ENCODE measurements at regions not wholly inside any gene's neighbourhood (a gene's known extent, or its start where the extent isn't known, plus 50 kb on each side); places are given as distances from the start of the nearest gene placed in this dataset.

DNA sequence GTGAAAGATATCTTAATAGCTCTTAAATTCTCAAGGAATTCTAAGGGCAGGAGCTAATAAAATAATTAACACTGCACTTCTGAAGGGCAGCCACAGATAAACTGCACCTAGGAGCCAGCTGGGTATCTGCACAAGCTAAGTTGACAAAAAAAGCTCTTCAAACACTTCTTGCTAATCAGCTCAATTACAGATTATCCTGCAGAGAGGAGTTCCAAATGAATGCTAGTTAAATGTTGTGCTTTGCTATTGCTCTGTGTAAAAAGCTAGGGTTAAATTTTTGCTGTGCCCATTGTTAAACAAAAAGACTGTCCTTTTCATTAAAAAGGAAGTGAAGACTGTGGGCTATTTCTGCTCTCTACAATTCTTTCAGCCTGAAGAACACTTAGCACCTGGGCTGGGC, 158.5 kb upstream of the SHISA6 start:
- POLR2A ChIA-PET = no interaction called here
- Histone ChIP-seq H3K4me1 (ENCODE audit: control insufficient read depth, insufficient read depth, low read length) (no peaks in the 10 kb centered on the region), H3K79me2 (ENCODE audit: control insufficient read depth, insufficient read depth, low read length) (no peaks in the 10 kb centered on the region), H4K20me1 (ENCODE audit: control insufficient read depth, insufficient read depth) (no peaks in the 10 kb centered on the region), H3K9ac (ENCODE audit: control insufficient read depth, insufficient read depth, low read length) (no peak overlapping the region), H3K27ac (ENCODE audit: control insufficient read depth, insufficient read depth) (no peak overlapping the region), H3K9me3 (replicated peaks; ENCODE audit: control insufficient read depth, insufficient read depth, low read length) (no peaks in the 10 kb centered on the region; the same call in 2 of the 3 replicates), H3K36me3 (ENCODE audit: control insufficient read depth in 2 of 2, insufficient read depth in 2 of 2, low read length in 1 of 2) (no peaks in the 10 kb centered on the region), H2AFZ (ENCODE audit: control insufficient read depth, low read depth, low read length) (no peak overlapping the region), H3K4me3 (no peak overlapping the region), H3K27me3 (replicated peaks in 1 of 2; ENCODE audit: control insufficient read depth in 2 of 2, insufficient read depth in 2 of 2, low read length in 1 of 2) (no peaks in the 10 kb centered on the region), H3K4me2 (ENCODE audit: control insufficient read depth, insufficient read depth) (no peak overlapping the region)
- RAD21 ChIA-PET (ENCODE audit: unreplicated experiment) = no interaction called here
- CTCF ChIA-PET = no interaction called here
- SMC1A ChIA-PET (ENCODE audit: uncharacterized antibody, unreplicated experiment) = no interaction called here
- FAIRE-seq (no peak), ATAC-seq (no peak), DNase-seq (ENCODE audit: low read depth, low spot score) (no peak)
- in situ Hi-C loops (cut with MboI) = no loop called here
- BruUV-seq (replicated peaks) = no TSS peak
- intact Hi-C loops (cut with micrococcal nuclease; ENCODE audit: unreplicated experiment) = no loop called here
- TF ChIP-seq, protein P1, sequence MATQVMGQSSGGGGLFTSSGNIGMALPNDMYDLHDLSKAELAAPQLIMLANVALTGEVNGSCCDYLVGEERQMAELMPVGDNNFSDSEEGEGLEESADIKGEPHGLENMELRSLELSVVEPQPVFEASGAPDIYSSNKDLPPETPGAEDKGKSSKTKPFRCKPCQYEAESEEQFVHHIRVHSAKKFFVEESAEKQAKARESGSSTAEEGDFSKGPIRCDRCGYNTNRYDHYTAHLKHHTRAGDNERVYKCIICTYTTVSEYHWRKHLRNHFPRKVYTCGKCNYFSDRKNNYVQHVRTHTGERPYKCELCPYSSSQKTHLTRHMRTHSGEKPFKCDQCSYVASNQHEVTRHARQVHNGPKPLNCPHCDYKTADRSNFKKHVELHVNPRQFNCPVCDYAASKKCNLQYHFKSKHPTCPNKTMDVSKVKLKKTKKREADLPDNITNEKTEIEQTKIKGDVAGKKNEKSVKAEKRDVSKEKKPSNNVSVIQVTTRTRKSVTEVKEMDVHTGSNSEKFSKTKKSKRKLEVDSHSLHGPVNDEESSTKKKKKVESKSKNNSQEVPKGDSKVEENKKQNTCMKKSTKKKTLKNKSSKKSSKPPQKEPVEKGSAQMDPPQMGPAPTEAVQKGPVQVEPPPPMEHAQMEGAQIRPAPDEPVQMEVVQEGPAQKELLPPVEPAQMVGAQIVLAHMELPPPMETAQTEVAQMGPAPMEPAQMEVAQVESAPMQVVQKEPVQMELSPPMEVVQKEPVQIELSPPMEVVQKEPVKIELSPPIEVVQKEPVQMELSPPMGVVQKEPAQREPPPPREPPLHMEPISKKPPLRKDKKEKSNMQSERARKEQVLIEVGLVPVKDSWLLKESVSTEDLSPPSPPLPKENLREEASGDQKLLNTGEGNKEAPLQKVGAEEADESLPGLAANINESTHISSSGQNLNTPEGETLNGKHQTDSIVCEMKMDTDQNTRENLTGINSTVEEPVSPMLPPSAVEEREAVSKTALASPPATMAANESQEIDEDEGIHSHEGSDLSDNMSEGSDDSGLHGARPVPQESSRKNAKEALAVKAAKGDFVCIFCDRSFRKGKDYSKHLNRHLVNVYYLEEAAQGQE (IDR thresholded peaks at IDR 0.05; ENCODE audit: low read depth, low read length) = no peak
- TF ChIP-seq RCOR1 (conservative IDR thresholded peaks at IDR 0.05; ENCODE audit: low read depth, low read length) (no peak), HDAC2 (IDR thresholded peaks at IDR 0.05) (no peak), EGR1 (IDR thresholded peaks at IDR 0.05; ENCODE audit: borderline replicate concordance in 1 of 2, low read depth in 2 of 2, low read length in 2 of 2) (no peak), SREBF1 (IDR thresholded peaks at IDR 0.05; ENCODE audit: low read length) (no peak), RAD21 (IDR thresholded peaks at IDR 0.05; ENCODE audit: insufficient read depth, low read depth, low read length) (no peak), PML (IDR thresholded peaks at IDR 0.05; ENCODE audit: low read length) (no peak), YBX1 (IDR thresholded peaks at IDR 0.05) (no peak), NFXL1 (IDR thresholded peaks at IDR 0.05; ENCODE audit: borderline replicate concordance) (no peak), GATAD2B (conservative IDR thresholded peaks at IDR 0.05; ENCODE audit: low read depth) (no peak)
- TF ChIP-seq, protein P2, sequence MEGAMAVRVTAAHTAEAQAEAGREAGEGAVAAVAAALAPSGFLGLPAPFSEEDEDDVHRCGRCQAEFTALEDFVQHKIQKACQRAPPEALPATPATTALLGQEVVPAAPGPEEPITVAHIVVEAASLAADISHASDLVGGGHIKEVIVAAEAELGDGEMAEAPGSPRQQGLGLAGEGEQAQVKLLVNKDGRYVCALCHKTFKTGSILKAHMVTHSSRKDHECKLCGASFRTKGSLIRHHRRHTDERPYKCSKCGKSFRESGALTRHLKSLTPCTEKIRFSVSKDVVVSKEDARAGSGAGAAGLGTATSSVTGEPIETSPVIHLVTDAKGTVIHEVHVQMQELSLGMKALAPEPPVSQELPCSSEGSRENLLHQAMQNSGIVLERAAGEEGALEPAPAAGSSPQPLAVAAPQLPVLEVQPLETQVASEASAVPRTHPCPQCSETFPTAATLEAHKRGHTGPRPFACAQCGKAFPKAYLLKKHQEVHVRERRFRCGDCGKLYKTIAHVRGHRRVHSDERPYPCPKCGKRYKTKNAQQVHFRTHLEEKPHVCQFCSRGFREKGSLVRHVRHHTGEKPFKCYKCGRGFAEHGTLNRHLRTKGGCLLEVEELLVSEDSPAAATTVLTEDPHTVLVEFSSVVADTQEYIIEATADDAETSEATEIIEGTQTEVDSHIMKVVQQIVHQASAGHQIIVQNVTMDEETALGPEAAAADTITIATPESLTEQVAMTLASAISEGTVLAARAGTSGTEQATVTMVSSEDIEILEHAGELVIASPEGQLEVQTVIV (IDR thresholded peaks at IDR 0.05; ENCODE audit: borderline replicate concordance, partially characterized antibody) = no peak
- TF ChIP-seq, protein P3, sequence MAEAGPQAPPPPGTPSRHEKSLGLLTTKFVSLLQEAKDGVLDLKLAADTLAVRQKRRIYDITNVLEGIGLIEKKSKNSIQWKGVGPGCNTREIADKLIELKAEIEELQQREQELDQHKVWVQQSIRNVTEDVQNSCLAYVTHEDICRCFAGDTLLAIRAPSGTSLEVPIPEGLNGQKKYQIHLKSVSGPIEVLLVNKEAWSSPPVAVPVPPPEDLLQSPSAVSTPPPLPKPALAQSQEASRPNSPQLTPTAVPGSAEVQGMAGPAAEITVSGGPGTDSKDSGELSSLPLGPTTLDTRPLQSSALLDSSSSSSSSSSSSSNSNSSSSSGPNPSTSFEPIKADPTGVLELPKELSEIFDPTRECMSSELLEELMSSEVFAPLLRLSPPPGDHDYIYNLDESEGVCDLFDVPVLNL (IDR thresholded peaks at IDR 0.05; ENCODE audit: low read depth, low read length) = no peak
- TF ChIP-seq, protein P4, sequence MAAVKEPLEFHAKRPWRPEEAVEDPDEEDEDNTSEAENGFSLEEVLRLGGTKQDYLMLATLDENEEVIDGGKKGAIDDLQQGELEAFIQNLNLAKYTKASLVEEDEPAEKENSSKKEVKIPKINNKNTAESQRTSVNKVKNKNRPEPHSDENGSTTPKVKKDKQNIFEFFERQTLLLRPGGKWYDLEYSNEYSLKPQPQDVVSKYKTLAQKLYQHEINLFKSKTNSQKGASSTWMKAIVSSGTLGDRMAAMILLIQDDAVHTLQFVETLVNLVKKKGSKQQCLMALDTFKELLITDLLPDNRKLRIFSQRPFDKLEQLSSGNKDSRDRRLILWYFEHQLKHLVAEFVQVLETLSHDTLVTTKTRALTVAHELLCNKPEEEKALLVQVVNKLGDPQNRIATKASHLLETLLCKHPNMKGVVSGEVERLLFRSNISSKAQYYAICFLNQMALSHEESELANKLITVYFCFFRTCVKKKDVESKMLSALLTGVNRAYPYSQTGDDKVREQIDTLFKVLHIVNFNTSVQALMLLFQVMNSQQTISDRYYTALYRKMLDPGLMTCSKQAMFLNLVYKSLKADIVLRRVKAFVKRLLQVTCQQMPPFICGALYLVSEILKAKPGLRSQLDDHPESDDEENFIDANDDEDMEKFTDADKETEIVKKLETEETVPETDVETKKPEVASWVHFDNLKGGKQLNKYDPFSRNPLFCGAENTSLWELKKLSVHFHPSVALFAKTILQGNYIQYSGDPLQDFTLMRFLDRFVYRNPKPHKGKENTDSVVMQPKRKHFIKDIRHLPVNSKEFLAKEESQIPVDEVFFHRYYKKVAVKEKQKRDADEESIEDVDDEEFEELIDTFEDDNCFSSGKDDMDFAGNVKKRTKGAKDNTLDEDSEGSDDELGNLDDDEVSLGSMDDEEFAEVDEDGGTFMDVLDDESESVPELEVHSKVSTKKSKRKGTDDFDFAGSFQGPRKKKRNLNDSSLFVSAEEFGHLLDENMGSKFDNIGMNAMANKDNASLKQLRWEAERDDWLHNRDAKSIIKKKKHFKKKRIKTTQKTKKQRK (IDR thresholded peaks at IDR 0.05; ENCODE audit: low read depth, low read length) = no peak
